DOHH2 (cell line): ENCODE measurements at regions not wholly inside any gene's neighbourhood (a gene's known extent, or its start where the extent isn't known, plus 50 kb on each side); places are given as distances from the start of the nearest gene placed in this dataset.

Source experiments
- EZH2phosphoT487 ChIP-seq: fragments of 200-600 bp; sonication (generic); IDR thresholded peaks from 2 replicates; pipeline ENCODE4 v1.6.1; 2017; ENCODE audit warnings: borderline replicate concordance, mild to moderate bottlenecking, antibody characterized with exemption, low read length, moderate library complexity, mixed read lengths
- TF ChIP-seq, protein P1 (sequence below): fragments of 200-600 bp; sonication (generic); IDR thresholded peaks from one replicate; pipeline ENCODE4 v1.5.1; 2014; ENCODE audit warnings: antibody characterized with exemption, mild to moderate bottlenecking, low read depth, low read length; ENCODE audit not compliant: poor library complexity, severe bottlenecking

DNA sequence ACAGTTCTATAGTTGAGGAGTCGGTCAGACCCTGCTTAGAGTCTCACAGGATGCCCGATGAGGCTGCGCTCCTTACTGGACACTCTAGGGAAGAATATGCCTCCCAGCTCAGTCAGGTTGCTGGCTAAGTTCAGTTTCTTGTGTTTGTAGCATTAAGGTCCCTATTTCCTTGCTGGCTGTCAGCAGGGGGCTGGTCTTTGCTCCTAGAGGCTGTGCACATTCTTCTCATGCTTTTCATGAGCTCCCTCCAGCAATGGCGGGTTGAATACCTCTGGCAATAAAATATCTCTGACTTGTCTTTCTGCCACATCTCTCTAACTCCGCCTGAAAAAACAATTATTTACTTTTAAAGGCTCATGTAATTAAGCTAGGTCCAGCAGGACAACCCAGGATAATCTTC lies 79.4 kb upstream of the DNAJC10 start:
- TF ChIP-seq, protein P1, sequence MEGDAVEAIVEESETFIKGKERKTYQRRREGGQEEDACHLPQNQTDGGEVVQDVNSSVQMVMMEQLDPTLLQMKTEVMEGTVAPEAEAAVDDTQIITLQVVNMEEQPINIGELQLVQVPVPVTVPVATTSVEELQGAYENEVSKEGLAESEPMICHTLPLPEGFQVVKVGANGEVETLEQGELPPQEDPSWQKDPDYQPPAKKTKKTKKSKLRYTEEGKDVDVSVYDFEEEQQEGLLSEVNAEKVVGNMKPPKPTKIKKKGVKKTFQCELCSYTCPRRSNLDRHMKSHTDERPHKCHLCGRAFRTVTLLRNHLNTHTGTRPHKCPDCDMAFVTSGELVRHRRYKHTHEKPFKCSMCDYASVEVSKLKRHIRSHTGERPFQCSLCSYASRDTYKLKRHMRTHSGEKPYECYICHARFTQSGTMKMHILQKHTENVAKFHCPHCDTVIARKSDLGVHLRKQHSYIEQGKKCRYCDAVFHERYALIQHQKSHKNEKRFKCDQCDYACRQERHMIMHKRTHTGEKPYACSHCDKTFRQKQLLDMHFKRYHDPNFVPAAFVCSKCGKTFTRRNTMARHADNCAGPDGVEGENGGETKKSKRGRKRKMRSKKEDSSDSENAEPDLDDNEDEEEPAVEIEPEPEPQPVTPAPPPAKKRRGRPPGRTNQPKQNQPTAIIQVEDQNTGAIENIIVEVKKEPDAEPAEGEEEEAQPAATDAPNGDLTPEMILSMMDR: no peak
- TF ChIP-seq EZH2phosphoT487: no peak
